CD4-positive, alpha-beta T cell treated with Interleukin-15 for 4 hours (primary cell): ENCODE measurements at regions not wholly inside any gene's neighbourhood (a gene's known extent, or its start where the extent isn't known, plus 50 kb on each side); places are given as distances from the start of the nearest gene placed in this dataset.

Experiments used
- DNase-seq: peaks from one replicate; pipeline ENCODE4 v3.0.0-alpha.2; 2020; ENCODE audit warnings: low spot score

GRCh38 chr20:60371384-60371783 is 413.2 kb downstream of the CDH26 start:
- DNase-seq = no peak

DNA sequence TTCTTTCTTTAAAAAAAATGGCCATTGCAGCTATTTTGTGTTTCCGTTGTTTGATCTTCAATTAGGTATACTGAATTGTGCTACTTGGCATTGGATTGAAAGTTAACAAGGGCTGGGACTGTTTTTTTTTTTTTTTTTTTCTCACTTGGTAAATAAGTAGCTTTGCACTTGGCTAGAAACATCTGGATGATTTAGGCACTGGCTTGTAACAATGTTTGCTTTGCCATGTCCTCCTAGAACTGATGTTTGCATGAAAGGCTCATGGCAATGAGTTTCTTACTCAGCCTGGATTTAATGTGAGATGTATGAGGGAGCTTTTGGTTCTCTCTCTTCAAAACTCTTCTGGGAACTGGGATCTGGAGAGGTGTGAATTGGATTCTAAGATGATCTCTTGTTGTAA is 414.1 kb downstream of the CDH26 start:
- no peak for DNase-seq

DNA sequence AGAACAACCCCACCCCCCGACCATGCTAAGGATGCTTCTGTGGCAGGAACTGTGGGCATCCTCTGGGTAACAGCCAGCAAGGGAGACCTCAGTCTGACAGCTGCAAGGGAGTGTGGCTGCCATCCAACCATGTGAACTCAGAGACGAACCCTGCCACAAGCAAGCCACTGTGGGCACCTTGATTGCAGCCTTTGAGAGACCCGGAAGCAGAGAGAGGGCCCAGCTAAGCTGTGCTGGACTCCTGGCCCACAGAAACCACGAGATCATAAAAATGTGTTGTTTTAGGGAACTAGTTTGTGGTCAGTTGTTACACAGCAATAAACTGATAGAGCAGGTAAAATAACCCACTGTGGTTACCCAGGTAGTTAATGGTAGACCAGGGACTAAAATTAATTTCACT is 414.6 kb downstream of the CDH26 start:
- DNase-seq = no peak

DNA sequence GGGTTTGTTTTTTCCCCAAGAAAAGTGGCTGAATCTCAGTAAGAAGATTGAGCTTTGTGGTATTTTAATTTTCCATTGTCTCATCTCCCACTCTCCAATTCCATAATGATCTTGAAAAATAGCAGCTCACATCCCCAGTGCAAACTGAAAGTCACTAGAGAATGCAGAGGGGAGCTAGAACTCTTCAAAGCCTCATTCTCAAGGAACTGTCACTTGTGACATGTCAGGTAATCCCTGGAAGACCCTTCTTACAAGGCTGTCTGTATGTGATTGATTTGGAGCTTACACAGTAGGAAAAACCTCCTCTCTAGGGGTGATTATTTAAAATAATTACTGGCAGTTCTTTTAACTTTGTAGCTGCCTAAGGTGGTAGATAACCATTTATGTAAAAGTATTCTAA is 420.4 kb downstream of the CDH26 start:
- DNase-seq = no peak

- no peak for DNase-seq
These were observed 423.6 kb downstream of the CDH26 start for GRCh38 chr20:60381643-60382400.

GRCh38 chr20:60389441-60389840 is 431.2 kb downstream of the CDH26 start:
- no peak for DNase-seq

DNA sequence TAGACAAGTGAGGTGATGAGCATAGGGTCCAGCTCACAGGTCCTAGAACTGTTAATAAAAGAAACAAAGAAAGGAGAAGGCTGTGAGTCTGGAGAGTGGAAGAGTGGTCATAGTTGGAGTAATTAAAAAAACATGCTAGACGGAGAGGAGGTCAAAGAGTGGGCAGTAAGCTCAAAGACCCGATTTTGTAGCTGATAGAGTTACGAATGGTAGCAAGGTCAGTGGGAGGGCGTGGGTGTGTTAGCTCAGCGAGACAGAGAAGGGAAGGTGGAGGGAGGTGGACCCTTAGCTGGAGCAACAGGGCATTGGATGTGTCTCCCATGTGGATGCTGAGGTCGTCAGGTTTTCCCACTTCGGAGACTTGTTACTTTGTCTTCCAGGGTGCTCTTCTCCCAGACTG is 431.7 kb downstream of the CDH26 start:
- DNase-seq = no peak

- no peak for DNase-seq
These were observed 437.8 kb downstream of the CDH26 start for GRCh38 chr20:60395991-60396390.

DNA sequence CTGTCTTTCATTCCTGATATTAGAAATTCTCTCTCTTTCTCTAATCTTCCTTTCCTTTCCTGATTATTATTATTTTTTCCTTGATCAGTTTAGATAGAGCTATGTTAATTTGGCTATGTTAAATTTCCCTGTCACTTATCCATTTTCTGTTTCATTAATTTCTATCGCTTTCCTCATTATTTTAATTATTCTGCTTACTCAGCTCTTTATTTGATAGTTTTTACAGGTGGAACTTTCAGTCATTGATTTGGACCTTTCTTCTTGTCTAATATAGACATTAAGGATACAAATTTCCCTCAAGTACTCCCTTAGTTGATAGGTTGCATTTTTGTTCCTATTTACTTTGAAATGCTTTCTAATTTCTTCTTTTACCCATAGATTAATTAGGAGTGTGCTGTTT is 442.3 kb downstream of the CDH26 start:
- DNase-seq = no peak

- no peak for DNase-seq
These were observed 444.2 kb downstream of the CDH26 start for GRCh38 chr20:60402189-60403058.

- no peak for DNase-seq
These were observed 445.0 kb downstream of the CDH26 start for GRCh38 chr20:60403105-60403741.

DNA sequence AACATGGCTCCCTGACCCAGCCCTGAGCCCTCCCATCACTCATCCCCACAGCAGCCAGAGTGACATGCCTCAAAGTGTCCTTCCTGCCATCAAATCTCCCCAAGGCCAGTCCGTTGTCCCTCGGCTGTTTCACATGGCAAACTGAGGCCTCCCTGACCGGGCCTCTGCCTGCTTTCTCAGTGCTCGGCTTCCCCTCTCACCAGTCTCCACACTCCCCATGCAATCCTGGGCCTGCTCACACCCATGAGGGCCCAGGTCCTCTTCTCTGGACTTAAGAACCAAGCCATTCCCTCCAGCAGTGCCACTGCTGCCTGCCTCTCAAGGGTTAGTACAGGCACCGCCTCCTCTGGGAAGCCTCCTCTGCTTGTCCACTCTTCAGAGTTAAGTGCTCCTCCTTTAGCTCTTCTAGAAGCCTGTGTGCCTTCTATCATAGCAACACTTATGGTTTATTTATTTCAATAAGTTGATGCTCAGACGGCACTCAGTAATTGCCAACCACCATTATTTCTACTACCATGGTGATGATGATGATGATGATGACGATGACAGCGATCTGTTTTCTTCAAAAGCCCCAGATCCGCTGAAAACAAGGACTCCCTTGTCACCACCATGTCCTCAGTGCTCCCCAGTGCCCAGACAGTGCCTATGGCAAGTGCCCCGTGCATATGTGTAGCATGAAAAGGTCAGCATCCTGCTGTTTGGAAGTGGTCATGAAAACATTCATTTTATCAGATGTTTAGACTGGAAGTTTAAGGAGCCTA is 449.0 kb downstream of the CDH26 start:
- no peak for DNase-seq

- DNase-seq = no peak
These were observed 449.7 kb downstream of the CDH26 start for GRCh38 chr20:60407938-60408337.

DNA sequence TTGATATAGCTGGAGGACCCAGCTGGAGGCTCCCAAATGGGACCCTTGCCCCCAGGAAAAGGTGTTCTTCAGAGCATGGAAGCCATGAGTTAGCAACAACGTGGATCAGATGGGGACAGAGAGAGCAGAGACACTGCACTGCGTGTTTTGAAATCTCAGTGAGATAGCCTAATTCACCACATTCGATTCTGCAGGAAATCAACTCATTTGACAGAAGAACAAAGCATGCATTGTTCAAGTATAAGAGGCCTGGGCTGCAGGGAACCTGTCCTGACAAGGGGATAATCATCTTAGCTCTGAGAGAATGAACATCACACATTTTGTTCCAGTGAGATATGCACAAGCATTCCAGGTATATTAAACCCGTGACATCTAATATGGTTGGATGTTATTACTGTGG is 450.2 kb downstream of the CDH26 start:
- DNase-seq = no peak

DNA sequence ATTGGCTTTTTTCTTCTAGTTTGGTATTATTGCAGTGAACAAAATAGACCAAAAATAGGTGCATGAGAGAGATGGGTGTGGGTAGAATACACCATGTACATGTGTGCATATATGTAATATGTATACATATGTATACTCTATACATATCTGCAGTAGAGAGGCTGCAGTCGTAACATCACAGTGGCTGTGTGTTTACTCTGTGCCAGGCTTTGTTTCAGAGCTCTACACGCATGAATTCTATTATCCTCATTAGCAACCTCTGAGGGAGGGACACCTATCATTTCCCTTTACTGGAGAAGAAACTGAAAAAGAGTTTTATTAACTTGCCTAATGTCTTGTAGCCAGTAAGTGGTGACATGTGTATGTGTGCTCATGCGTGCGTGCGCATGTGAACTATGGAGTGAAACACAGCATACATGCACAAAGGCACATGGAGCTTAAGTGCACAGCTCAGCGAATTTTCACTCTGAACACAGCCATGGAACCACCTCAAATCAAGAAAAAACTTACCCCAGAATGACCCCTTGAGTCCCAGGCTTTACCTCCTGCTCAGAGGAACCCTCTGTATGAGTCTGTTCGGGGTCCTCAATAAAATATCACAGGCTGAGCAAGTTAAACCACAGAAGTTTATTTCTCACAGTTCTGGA is 452.5 kb downstream of the CDH26 start:
- no peak for DNase-seq

- DNase-seq = no peak
These were observed 453.6 kb downstream of the CDH26 start for GRCh38 chr20:60411813-60412212.

DNA sequence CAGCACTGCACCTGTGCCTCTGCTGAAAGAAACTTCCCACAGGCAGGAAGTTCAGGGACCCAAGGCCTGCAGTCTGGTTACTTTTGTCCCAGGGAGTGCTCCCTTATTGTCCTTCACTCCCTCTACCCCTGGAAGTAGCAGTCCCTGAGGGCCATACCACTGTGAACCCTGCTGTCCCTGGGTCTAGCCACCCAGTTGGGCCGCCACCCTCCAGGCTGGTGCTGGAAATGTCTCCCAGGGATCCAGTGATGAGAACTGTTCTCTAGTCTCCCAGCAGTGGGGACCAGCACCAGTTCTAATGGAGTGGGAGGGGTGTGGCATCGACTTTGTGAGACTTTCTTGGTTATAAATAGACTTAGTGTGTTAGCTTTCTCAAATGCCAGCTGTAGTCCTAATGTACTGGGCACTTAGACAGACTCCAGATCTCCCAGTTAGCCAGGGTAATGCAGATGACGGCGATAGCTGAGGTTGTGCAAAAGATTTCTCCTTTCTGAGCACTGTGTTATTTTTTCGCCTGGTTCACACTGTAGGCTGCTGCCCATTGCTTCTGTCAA is 462.5 kb downstream of the CDH26 start:
- no peak for DNase-seq

GRCh38 chr20:60422848-60423247 is 464.6 kb downstream of the CDH26 start:
- DNase-seq = no peak

- no peak for DNase-seq
These were observed 466.2 kb downstream of the CDH26 start for GRCh38 chr20:60424267-60424902.

DNA sequence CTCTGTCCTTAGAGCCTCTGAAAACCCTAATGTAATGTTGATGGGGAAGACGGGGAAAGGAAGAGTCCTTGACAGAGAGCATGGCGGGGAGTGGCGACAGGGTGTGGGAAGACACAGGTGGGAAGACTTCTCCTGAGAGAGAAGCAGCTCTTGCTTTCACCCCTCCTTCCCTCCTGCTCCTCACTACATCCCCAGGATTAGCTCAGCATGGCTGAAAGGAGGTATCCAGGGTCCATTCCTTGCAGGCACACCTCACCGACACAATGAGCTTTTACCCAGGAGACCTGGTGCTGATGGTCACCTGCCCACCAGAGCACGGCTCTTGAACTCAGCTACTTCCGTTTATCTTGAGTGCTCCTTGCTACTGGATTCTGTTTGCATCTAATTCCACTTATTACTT is 469.3 kb downstream of the CDH26 start:
- DNase-seq = no peak

- no peak for DNase-seq
These were observed 470.4 kb downstream of the CDH26 start for GRCh38 chr20:60428651-60429050.
